Parathyroid adenoma (tissue), 2 donors: ENCODE measurements at regions not wholly inside any gene's neighbourhood (a gene's known extent, or its start where the extent isn't known, plus 50 kb on each side); places are given as distances from the start of the nearest gene placed in this dataset.

Experiments used
- H2AFZ ChIP-seq: fragments of 300-600 bp; sonication (generic); one replicate; pipeline ENCODE4 v1.7.0; 2017; ENCODE audit warnings: antibody characterized with exemption, mild to moderate bottlenecking
- H3K27ac ChIP-seq: fragments of 300-600 bp; sonication (generic); one replicate; pipeline ENCODE4 v1.7.0; 2017
- H3K27me3 ChIP-seq: fragments of 300-600 bp; sonication (generic); one replicate; pipeline ENCODE4 v1.7.0; 2017; ENCODE audit warnings: low read length; ENCODE audit not compliant: control insufficient read depth, insufficient read depth
- H3K36me3 ChIP-seq: fragments of 300-600 bp; sonication (generic); one replicate; pipeline ENCODE4 v1.7.0; 2017; ENCODE audit warnings: low read length; ENCODE audit not compliant: control insufficient read depth, insufficient read depth
- H3K4me1 ChIP-seq: fragments of 300-600 bp; sonication (generic); one replicate; pipeline ENCODE4 v1.7.0; 2017; ENCODE audit warnings: control low read depth
- H3K4me2 ChIP-seq: fragments of 300-600 bp; sonication (generic); one replicate; pipeline ENCODE4 v1.7.0; 2017; ENCODE audit warnings: low read length
- H3K4me3 ChIP-seq: fragments of 300-600 bp; sonication (generic); one replicate; pipeline ENCODE4 v1.7.0; 2017; ENCODE audit warnings: low read depth, low read length
- H3K79me2 ChIP-seq: fragments of 300-600 bp; sonication (generic); one replicate; pipeline ENCODE4 v1.7.0; 2017; ENCODE audit warnings: control low read depth
- H3K9ac ChIP-seq: fragments of 300-600 bp; sonication (generic); one replicate; pipeline ENCODE4 v1.7.0; 2017; ENCODE audit warnings: mild to moderate bottlenecking
- H3K9me3 ChIP-seq: fragments of 300-600 bp; sonication (generic); one replicate; pipeline ENCODE4 v1.7.0; 2017; ENCODE audit warnings: low read length; ENCODE audit not compliant: control insufficient read depth
- CTCF ChIP-seq: fragments of 300-600 bp; sonication (generic); IDR thresholded peaks from one replicate; pipeline ENCODE4 v1.7.0; 2017; ENCODE audit warnings: antibody characterized with exemption, mild to moderate bottlenecking
- donor health status: primary hyperparathyroidism.

GRCh38 chr2:173441222-173441621 is 86.5 kb downstream of the CDCA7 start:
- Histone ChIP-seq H3K79me2 (no peaks in the 10 kb centered on the region), H3K27me3 (no peaks in the 10 kb centered on the region), H3K27ac (no peak overlapping the region), H3K9ac (no peak overlapping the region), H3K9me3 (no peaks in the 10 kb centered on the region), H3K4me2 (no peak overlapping the region), H3K4me3 (no peak overlapping the region), H3K36me3 (no peaks in the 10 kb centered on the region), H2AFZ (no peak overlapping the region), H3K4me1 (no peaks in the 10 kb centered on the region)
- TF ChIP-seq CTCF, result no peak

DNA sequence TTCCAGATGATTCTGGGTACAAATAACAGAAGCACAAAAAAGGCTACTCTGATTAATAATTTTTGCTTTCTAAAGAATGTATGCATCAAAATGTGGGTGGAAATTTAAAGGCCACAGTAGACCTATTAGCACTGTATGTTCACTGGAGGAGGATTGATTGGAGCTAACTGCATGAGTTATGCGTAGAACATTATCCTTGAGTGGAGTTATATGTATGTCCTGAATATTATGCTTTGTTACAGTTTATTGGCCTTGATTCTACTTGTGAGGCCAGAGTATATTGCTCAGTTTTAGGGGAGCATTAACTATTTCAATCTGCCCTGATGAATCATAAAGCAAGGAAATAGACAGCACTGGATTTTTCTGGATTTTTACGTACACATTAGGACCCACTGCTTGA is 87.9 kb downstream of the CDCA7 start:
- no peak overlapping the region for H3K9ac ChIP-seq
- no peak overlapping the region for H2AFZ ChIP-seq
- H3K9me3 ChIP-seq, result peaks cover 4% of the 10 kb centered on the region
- no peak for TF ChIP-seq CTCF
- no peaks in the 10 kb centered on the region for H3K36me3 ChIP-seq
- H3K4me1 ChIP-seq, result no peaks in the 10 kb centered on the region
- H3K27me3 ChIP-seq, result no peaks in the 10 kb centered on the region
- no peak overlapping the region for H3K4me3 ChIP-seq
- no peaks in the 10 kb centered on the region for H3K79me2 ChIP-seq
- H3K27ac ChIP-seq, result no peak overlapping the region
- no peak overlapping the region for H3K4me2 ChIP-seq

DNA sequence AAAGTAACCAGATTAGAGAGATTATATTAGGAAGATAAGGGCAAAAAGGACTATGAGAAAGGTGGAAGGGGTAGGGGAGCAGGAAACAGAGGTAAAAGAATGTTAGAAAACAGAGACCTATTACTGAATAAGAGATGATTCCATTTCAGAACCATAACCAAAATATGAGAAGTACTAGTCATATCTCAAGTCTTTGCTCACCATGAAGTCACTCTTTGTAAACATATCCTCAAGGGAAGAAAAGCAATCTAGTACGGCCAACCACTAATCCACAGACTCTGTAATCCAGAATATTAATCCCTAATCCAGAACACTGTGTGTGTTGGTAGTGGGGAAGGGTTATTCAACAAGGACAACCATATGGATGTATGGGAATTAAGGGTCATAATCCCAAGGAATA is 92.0 kb downstream of the CDCA7 start:
- H2AFZ ChIP-seq, result no peak overlapping the region
- H3K27me3 ChIP-seq, result no peaks in the 10 kb centered on the region

DNA sequence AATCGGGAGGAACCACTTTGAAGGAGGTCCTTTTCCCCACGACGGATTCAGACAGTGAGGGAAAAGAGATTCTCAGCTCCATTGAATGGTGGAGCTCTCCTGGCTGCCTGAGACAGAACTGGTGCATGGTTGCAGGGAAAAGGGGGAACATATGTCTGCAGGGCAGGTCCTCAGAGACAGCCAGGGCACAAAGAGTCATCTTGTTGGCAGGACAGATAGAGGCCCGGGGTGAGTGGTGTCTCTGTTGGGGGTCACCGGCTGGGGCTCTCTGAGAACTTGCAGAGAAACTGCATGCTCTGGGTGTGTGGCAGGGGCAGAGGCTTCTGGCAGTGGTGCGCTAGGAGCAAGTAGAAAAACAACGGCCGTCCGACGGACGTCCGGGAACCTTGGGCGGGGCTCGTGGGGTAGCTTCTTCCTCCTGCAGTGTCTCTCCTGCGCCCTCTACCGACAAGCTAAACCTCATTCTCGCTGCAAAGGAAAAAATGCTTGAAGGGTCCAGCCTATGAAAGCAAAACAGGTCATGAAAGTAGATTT is 94.3 kb downstream of the CDCA7 start:
- H3K79me2 ChIP-seq, result no peaks in the 10 kb centered on the region
- H3K4me2 ChIP-seq, result peak overlapping the region; percentile 57
- no peaks in the 10 kb centered on the region for H3K36me3 ChIP-seq
- no peaks in the 10 kb centered on the region for H3K4me1 ChIP-seq
- no peak overlapping the region for H3K9ac ChIP-seq
- peak; percentile 43 for TF ChIP-seq CTCF
- no peak overlapping the region for H3K27ac ChIP-seq
- H3K27me3 ChIP-seq, result no peaks in the 10 kb centered on the region
- no peak overlapping the region for H3K4me3 ChIP-seq
- peaks cover 6% of the 10 kb centered on the region for H3K9me3 ChIP-seq
- H2AFZ ChIP-seq, result peak overlapping the region; percentile 74

More for the DNA sequence above, 92.0 kb downstream of the CDCA7 start:
- no peak overlapping the region for H3K4me3 ChIP-seq
- H3K4me1 ChIP-seq, result no peaks in the 10 kb centered on the region
- peaks cover 6% of the 10 kb centered on the region for H3K9me3 ChIP-seq
- no peak overlapping the region for H3K9ac ChIP-seq
- no peak overlapping the region for H3K27ac ChIP-seq
- no peaks in the 10 kb centered on the region for H3K79me2 ChIP-seq
- H3K36me3 ChIP-seq, result no peaks in the 10 kb centered on the region
- no peak for TF ChIP-seq CTCF
- H3K4me2 ChIP-seq, result no peak overlapping the region

GRCh38 chr2:173451118-173451517 is 96.4 kb downstream of the CDCA7 start:
- Histone ChIP-seq H2AFZ (no peak overlapping the region), H3K9me3 (peaks cover 6% of the 10 kb centered on the region), H3K27me3 (no peaks in the 10 kb centered on the region), H3K4me2 (no peak overlapping the region), H3K9ac (no peak overlapping the region), H3K27ac (no peak overlapping the region), H3K36me3 (no peaks in the 10 kb centered on the region), H3K4me3 (no peak overlapping the region), H3K4me1 (no peaks in the 10 kb centered on the region), H3K79me2 (no peaks in the 10 kb centered on the region)
- no peak for TF ChIP-seq CTCF
